Stimulated activated CD8-positive, alpha-beta memory T cell treated with anti-CD3 and anti-CD28 coated beads, Interleukin-2, amount 100 ng/mL, for 1 hour (primary cell): ENCODE measurements at regions not wholly inside any gene's neighbourhood (a gene's known extent, or its start where the extent isn't known, plus 50 kb on each side); places are given as distances from the start of the nearest gene placed in this dataset.

Experiments
- DNase-seq, 2 donors: peaks; one replicate each; pipeline ENCODE4 v3.0.0-alpha.2; 2020; ENCODE audit warnings: low read depth in 2 of 2

GRCh38 chr15:62742409-62743171, 300.0 kb upstream of the TPM1 start:
- DNase-seq, result peak in 1 of 2 donors; percentile 8

DNA sequence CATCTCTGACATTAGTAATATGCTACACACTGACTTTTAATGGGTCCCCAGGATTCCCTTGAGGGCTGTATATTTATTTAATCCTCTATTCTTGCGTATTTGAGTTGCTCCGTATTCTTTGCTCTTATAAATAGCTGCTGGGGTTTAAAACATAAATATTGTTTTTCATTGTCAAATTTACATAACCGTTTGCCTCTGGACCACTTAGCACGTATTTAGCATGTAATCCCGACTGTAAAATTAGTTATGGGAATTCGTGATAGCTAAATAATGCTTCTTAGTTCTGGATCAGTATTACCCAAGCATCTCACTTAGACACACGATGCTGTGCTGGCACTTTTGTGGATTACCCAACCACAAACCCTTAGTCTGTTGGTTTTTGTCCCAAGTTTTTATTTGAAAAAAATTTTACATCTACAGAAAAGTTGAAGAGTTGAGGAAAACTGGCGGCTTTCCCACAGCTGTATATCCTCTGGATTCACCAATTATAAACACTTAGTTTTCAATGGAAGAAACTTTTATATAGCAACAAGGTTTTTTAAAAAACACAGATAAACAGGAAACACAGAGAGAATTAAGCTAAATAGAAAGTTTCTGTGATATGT, 296.8 kb upstream of the TPM1 start:
- DNase-seq, result no peak

DNA sequence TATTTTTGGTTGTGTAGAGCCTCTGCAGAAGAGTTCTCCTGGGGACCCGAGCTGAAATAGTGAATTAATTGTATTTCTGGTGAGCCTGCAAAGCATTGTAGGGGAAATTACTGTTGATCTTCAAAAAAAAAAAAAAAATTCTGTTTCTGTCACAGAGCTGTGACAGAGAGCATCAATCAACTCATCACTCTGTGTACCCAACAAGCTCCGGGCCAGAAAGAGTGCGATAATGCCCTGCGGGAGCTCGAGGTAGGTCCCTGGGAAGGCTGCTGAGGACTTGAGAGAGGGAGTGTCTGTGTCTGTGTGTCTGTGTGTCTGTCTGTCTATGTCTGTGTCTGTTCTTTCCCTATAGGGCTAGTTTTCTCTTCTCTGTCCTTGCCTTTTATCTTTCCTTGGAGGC, 294.4 kb upstream of the TPM1 start:
- DNase-seq, result no peak

DNA sequence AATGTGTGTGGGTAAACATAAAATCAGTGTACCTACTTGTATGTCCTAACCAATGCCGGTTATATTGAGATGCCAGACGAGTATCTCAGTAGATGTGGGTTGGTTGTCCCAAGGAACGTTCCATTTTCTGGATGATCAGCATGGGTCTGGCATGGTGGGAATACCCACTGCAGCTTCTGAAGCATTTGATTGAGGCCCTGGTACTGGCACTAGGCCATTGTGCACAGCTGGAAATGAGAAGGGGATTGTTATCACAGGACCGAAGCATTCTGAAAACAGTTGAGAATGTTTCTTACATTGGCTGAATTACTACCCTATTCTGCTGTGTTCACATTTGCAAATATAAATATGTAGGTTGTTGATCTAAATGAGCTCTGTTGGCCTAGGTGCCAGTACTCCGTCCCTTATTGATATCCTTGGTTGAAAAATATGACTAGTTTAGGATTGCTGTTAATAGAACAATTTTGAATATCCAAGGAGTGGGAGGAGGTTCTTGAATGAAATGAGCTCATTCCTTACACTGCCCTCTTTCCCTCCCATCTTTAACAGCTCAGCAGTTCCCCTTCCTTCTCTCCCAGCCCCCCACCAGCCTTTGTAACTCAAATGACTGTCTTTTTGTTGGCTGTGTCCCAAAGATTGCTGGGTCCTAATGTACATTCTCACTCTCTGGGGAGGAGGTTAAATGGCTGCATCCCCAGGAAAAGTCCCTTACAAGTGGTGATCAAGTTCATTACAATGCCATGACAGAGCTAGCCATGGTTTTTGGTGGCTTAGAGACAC, 293.3 kb upstream of the TPM1 start:
- DNase-seq, result no peak

GRCh38 chr15:62750471-62750870, 292.1 kb upstream of the TPM1 start:
- no peak for DNase-seq

DNA sequence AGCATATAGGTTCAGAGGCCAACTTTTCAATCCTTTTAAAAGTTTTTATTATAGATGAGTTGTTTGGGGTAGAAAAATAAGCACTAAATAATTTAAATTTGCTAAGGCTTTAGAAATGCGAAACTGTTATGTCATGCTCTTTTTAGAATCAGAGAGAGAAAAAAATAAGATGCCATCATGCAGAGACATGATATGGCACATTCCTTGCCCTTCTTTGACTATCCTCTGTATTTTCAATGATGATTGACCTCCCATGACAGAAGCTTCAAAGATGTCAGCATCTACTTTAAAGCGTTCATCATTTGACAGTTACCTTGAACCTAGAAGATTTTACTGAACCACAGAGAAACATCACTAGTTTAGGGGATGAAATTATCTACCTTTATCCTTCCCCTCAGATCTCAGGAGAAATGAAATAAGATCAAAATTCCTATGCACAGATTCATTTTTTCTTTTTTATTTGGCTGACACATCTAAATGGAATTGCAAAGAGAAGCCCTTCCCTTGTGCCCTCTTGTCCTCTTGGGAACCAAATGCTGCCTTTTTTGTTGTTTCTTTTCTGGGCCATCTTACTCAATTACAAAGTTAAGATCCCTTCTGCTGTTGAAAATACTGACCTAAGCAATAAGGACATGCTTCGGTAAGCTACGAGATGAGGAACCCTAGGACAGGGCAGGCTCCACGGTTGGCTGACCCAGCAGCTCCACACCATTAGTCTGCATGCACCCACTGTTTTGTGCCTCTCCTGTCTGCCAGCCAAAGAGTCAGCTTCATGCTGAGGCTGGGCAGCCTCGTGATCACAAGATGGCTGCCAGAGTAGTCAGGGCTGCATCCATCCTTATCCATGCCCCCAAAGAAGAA, 289.7 kb upstream of the TPM1 start:
- no peak for DNase-seq

DNA sequence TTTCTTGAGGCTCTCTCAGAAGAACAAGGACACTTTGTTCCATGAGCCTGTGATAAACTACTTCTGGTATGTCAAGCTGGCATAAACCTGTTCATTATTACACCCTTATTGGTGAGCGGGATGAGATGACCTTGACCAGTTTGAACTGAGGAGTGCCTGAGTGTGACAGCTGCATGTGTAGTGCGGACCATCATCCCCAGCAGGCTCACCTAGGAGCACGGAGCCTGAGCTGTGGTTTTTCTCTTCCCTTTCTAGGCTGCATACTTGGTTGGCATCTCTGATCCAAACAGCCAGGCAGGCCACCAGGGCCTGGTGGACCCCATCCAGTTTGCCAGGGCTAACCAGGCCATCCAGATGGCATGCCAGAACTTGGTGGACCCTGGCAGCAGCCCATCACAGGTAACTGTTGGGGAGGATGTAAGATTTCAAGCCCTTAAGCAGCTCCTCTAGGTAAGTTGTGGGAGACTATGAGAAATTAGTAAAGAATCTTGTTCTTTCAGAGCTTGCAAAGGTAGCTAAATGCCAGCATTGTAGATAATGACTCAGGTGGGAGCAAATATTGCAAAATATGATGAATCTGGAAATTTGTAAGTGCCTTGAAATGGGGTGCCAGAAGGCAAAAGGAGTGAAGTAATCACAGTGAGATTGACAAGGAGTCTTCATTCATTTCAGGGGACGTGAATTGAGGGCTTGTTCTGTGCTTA, 288.9 kb upstream of the TPM1 start:
- DNase-seq, result no peak

DNA sequence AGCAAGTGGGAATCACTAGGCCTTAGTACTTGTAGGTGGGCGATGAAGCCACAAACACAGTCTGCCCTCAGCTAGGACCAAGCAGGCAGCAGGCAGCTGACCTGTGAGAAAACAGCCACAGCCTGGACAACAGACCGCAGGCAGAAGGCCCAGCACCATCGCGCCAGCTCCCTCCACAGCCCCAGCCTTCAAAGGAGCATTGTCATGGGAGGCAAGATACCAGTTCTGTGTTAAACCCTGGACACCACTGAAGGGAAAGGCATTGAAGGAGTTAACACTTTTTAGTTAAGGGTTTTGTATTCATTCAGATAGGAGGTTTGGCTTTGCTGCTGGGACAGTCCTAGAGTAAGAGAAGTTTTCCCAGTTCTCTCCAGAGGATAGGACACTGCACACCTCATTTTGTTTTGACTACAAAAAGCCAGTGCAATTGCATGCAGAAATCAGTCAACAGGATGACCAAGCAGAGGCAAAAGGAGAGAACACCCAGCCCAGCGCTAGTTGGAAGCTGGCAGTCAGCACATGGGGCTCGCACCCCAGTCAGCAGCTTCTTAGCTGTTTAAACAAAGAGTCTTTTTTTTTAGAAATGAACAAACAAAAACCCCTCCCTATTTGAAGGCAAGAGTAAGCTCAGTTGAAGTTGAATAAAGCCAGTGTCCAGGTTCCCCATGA, 286.1 kb upstream of the TPM1 start:
- no peak for DNase-seq

GRCh38 chr15:62756995-62757360, 285.6 kb upstream of the TPM1 start:
- DNase-seq, result no peak

GRCh38 chr15:62757535-62757934, 285.0 kb upstream of the TPM1 start:
- no peak for DNase-seq

DNA sequence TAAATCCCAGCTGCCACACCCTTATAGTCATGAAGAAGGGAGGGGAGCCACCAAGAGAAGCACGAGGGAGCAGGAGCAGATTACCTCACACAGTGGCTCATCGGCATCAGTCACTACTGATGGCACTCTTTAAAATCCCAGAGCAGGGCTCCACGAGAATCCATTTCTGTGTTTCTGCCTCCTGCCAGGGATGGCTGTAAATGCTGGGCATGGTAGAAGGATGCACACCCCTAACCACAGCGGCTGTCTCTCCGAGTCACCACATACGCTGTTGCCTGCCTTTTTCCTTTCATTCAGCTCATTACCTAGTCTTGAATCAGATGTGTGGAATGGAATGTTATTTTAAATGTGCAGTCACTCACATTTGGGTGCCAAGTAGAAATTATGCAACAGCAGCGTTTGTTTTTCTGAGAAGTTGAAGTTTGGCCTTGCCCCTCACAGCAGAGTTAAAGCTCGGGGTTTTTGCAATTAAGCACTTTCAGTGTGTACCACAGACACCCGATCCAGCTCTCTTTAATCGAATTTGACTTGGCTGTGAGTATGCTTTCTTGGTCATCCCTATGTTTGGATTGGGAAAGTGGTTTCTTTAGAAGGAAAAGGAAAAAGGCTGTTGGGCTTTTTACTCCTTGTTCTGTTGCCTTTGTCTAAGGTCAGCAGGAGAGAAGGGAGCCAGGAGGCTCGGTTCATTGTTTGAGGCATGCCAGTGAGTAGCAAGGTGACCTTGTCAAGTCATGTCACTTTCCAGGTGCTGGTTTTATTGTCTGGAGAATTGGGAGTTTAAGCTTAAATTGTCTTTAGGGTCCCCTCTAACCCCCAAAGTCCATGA, 284.2 kb upstream of the TPM1 start:
- no peak for DNase-seq

DNA sequence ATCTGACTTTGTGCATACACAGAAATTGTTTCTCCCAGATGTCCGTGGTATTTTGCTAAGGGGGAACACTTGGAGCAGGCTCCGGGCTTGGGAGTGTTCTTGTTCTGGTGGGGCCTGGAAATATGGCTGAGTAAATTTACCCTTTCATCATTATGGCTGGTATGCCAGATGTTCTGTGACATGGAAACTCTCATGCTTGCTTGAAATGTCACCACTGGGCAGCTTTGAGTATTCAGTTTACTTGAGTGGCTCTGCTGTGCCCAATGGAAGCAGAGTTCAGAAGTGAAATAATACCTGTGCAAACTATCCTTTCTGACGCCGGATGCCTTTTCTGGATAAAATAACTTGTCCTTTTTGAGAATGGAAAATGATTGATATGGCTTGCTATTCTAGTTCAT, 283.6 kb upstream of the TPM1 start:
- no peak for DNase-seq

- no peak for DNase-seq
These were observed 282.0 kb upstream of the TPM1 start for GRCh38 chr15:62760538-62760937.

GRCh38 chr15:62765916-62766315, 276.6 kb upstream of the TPM1 start:
- DNase-seq, result no peak

GRCh38 chr15:62766599-62766998, 275.9 kb upstream of the TPM1 start:
- no peak for DNase-seq

DNA sequence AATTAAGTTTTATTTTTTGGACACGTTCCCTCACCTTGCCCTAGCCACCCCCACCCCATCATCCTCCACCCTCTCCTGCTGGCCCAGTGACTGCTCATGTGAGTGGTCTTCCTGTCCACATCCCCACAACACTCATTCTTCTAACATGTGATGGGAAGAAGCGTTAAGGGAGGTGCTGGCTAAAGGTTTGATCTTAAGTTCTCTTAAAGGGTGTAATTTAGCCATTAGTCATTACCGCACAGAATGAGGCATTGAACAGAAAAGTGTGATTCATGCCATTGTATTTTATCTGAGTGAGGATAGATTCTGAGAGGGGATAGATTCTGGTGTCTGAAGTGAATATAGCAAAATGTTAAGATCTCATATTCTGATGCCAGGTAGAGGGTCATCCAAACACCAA, 272.9 kb upstream of the TPM1 start:
- no peak for DNase-seq

- no peak for DNase-seq
These were observed 272.4 kb upstream of the TPM1 start for GRCh38 chr15:62770111-62770660.

DNA sequence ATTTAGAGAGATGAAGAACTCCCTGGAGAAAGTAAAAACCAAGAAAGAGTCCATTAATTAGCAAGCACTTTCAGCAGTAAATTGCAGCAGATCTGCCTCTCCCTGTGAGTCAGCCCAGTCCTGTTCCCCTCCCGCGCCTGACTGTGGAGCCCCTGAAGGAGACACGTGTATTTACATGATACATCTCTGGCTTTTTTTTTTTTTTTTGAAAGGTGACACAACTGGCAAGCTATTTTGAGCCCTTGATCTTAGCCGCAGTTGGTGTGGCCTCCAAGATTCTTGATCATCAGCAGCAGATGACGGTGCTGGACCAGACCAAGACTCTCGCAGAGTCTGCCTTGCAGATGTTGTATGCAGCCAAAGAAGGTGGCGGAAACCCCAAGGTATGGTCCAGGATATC, 271.8 kb upstream of the TPM1 start:
- DNase-seq, result no peak

DNA sequence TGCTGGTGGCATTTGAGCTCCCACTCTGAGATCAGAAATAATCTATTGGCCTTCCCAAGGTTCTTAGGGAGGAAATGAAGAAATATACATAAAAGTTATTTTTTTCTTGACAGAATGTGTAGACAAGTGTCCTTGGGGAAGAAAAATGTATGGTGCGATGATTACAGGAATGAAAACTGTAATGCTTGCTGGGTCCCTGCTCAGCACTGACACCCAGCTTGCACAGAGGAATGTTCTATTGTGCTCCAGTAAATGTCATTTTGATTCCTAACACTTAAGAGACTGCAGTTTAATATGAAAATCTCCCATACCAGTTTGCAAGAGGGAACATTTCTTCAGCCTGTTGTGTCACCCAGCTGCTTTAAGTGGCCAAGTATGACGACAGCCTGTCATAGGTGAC, 271.3 kb upstream of the TPM1 start:
- DNase-seq, result no peak
